ENCODE measurements at regions not wholly inside any gene's neighbourhood (a gene's known extent, or its start where the extent isn't known, plus 50 kb on each side); places are given as distances from the start of the nearest gene placed in this dataset.

DNA sequence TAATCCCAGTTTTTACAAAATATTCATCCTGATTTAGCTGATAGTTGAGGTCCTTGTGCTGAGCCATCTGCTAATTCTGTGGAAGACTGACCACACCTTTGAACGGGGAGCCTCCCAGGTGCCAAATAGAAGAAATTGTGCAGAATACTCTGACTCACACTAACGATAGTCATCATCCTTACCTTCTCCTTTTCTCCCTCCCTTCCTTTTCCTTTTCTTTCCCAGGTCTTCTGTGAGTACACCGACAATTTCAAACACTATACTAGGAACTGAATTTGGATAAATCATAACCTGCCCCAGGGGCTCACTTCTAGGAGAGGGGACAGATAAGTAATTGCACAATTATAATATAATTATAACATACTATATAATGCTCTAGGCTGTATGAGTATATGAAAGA lies 73.1 kb upstream of the CTSC start:
- no peaks in the 10 kb centered on the region for H3K9me2 ChIP-seq (replicated peaks; ENCODE audit: low read depth, low read length)
- H3K9me3 ChIP-seq (ENCODE audit: insufficient read depth, low read depth, low read length), result no peaks in the 10 kb centered on the region
- H3K4me1 ChIP-seq (ENCODE audit: insufficient read depth, low read length, poor library complexity, severe bottlenecking), result peaks cover 22% of the 10 kb centered on the region
- no peaks in the 10 kb centered on the region for H3K79me2 ChIP-seq (ENCODE audit: insufficient read depth, low read length)
- H3K9ac ChIP-seq (ENCODE audit: low read depth, low read length, poor library complexity, severe bottlenecking), result no peak overlapping the region
- no peaks in the 10 kb centered on the region for H3K36me3 ChIP-seq (ENCODE audit: insufficient read depth, low read length)
- H3F3A ChIP-seq (ENCODE audit: low read depth), result peaks cover 12% of the 10 kb centered on the region
- H3K4me2 ChIP-seq (ENCODE audit: low read depth, low read length, poor library complexity, severe bottlenecking), result no peak overlapping the region
- no peaks in the 10 kb centered on the region for H4K20me1 ChIP-seq (ENCODE audit: insufficient read depth, low read length, poor library complexity, severe bottlenecking)
- H3K4me3 ChIP-seq (ENCODE audit: low read length, poor library complexity, severe bottlenecking), result no peak overlapping the region
- no peak overlapping the region for H2AFZ ChIP-seq (ENCODE audit: low read length)
- H3K27me3 ChIP-seq (ENCODE audit: insufficient read depth, low read length, poor library complexity, severe bottlenecking), result no peaks in the 10 kb centered on the region
- TF ChIP-seq EZH2phosphoT487 (IDR thresholded peaks at IDR 0.05; ENCODE audit: borderline replicate concordance), result no peak
- TF ChIP-seq, protein P1, sequence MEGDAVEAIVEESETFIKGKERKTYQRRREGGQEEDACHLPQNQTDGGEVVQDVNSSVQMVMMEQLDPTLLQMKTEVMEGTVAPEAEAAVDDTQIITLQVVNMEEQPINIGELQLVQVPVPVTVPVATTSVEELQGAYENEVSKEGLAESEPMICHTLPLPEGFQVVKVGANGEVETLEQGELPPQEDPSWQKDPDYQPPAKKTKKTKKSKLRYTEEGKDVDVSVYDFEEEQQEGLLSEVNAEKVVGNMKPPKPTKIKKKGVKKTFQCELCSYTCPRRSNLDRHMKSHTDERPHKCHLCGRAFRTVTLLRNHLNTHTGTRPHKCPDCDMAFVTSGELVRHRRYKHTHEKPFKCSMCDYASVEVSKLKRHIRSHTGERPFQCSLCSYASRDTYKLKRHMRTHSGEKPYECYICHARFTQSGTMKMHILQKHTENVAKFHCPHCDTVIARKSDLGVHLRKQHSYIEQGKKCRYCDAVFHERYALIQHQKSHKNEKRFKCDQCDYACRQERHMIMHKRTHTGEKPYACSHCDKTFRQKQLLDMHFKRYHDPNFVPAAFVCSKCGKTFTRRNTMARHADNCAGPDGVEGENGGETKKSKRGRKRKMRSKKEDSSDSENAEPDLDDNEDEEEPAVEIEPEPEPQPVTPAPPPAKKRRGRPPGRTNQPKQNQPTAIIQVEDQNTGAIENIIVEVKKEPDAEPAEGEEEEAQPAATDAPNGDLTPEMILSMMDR (conservative IDR thresholded peaks at IDR 0.05; ENCODE audit: low read length), result no peak

DNA sequence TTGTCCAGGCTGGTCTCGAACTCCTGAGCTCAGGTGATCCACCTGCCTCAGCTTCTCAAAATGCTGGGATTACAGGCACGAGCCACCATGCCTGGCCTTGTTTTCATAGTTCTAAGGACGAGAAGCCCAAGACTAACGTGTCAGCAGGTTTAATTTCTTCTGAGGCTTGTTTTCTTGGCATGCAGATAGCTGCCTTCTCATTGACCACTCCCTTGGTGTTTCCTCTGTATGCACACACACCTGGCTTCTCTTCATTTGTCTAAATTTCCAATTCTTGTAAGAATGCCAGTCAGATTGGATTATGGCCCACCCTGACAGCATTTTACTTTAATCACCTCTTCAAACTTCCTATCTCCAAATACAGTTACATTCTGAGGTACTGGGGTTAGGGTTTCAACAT lies 72.5 kb upstream of the CTSC start:
- H3K79me2 ChIP-seq (ENCODE audit: insufficient read depth, low read length), result no peaks in the 10 kb centered on the region
- H3K9me2 ChIP-seq (replicated peaks; ENCODE audit: low read depth, low read length), result no peaks in the 10 kb centered on the region
- H3K4me3 ChIP-seq (ENCODE audit: low read length, poor library complexity, severe bottlenecking), result no peak overlapping the region
- peaks cover 8% of the 10 kb centered on the region for H3F3A ChIP-seq (ENCODE audit: low read depth)
- H3K9me3 ChIP-seq (ENCODE audit: insufficient read depth, low read depth, low read length), result no peaks in the 10 kb centered on the region
- no peak overlapping the region for H3K9ac ChIP-seq (ENCODE audit: low read depth, low read length, poor library complexity, severe bottlenecking)
- TF ChIP-seq EZH2phosphoT487 (IDR thresholded peaks at IDR 0.05; ENCODE audit: borderline replicate concordance), result no peak
- TF ChIP-seq, protein P1 (conservative IDR thresholded peaks at IDR 0.05; ENCODE audit: low read length), result no peak
- no peaks in the 10 kb centered on the region for H3K36me3 ChIP-seq (ENCODE audit: insufficient read depth, low read length)
- no peaks in the 10 kb centered on the region for H3K27me3 ChIP-seq (ENCODE audit: insufficient read depth, low read length, poor library complexity, severe bottlenecking)
- no peaks in the 10 kb centered on the region for H4K20me1 ChIP-seq (ENCODE audit: insufficient read depth, low read length, poor library complexity, severe bottlenecking)
- no peak overlapping the region for H3K4me2 ChIP-seq (ENCODE audit: low read depth, low read length, poor library complexity, severe bottlenecking)
- H3K4me1 ChIP-seq (ENCODE audit: insufficient read depth, low read length, poor library complexity, severe bottlenecking), result peaks cover 16% of the 10 kb centered on the region
- H2AFZ ChIP-seq (ENCODE audit: low read length), result no peak overlapping the region

DNA sequence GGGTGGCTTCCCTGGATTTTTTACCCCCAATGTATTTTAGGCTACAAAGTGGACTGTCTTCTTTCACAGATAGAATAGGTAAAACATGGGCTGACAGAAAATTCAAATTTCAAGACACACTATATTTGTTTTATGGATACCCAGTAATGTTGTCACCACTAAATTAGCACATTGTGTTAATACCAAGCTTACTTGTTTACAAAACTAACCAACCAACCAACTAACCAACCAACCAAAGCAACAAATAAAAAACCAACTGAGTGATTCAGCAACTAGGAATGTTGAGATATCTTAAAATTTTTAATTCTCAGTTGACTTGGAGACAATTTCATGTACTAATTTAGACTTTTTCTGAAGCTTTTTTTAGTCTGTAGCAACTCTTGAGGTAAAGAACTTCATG lies 69.3 kb upstream of the CTSC start:
- H3K79me2 ChIP-seq (ENCODE audit: insufficient read depth, low read length), result no peaks in the 10 kb centered on the region
- H3K27me3 ChIP-seq (ENCODE audit: insufficient read depth, low read length, poor library complexity, severe bottlenecking), result no peaks in the 10 kb centered on the region
- TF ChIP-seq, protein P1 (conservative IDR thresholded peaks at IDR 0.05; ENCODE audit: low read length), result no peak
- no peak for TF ChIP-seq EZH2phosphoT487 (IDR thresholded peaks at IDR 0.05; ENCODE audit: borderline replicate concordance)
- H3K36me3 ChIP-seq (ENCODE audit: insufficient read depth, low read length), result no peaks in the 10 kb centered on the region
- H3K9me3 ChIP-seq (ENCODE audit: insufficient read depth, low read depth, low read length), result no peaks in the 10 kb centered on the region
- no peak overlapping the region for H3K9ac ChIP-seq (ENCODE audit: low read depth, low read length, poor library complexity, severe bottlenecking)
- peak overlapping the region; percentile 10; the same call in 1 of the 2 replicates for H2AFZ ChIP-seq (ENCODE audit: low read length)
- no peak overlapping the region for H3K4me3 ChIP-seq (ENCODE audit: low read length, poor library complexity, severe bottlenecking)
- H3K9me2 ChIP-seq (replicated peaks; ENCODE audit: low read depth, low read length), result no peaks in the 10 kb centered on the region
- H3K4me2 ChIP-seq (ENCODE audit: low read depth, low read length, poor library complexity, severe bottlenecking), result no peak overlapping the region
- H3K4me1 ChIP-seq (ENCODE audit: insufficient read depth, low read length, poor library complexity, severe bottlenecking), result no peaks in the 10 kb centered on the region
- H4K20me1 ChIP-seq (ENCODE audit: insufficient read depth, low read length, poor library complexity, severe bottlenecking), result no peaks in the 10 kb centered on the region
- no peaks in the 10 kb centered on the region for H3F3A ChIP-seq (ENCODE audit: low read depth)

Data from Loucy (cell line).